GM10266 (cell line): ENCODE measurements at regions not wholly inside any gene's neighbourhood (a gene's known extent, or its start where the extent isn't known, plus 50 kb on each side); places are given as distances from the start of the nearest gene placed in this dataset.

Experiments
- DNase-seq: peaks from one replicate; pipeline ENCODE4 v3.0.0; 2012; ENCODE audit errors: extremely low spot score
- CTCF ChIP-seq: IDR thresholded peaks from 2 replicates; pipeline ENCODE4 v1.5.1; 2012; ENCODE audit warnings: mild to moderate bottlenecking, low read depth; ENCODE audit not compliant: control insufficient read depth, insufficient read depth; ENCODE audit errors: missing control alignments

GRCh38 chr18:64714086-64714485 lies 565.2 kb upstream of the LINC00305 start:
- no peak for TF ChIP-seq CTCF

GRCh38 chr18:64713284-64713683 lies 564.4 kb upstream of the LINC00305 start:
- no peak for TF ChIP-seq CTCF
- DNase-seq: no peak

More at GRCh38 chr18:64714086-64714485, 565.2 kb upstream of the LINC00305 start:
- no peak for DNase-seq

GRCh38 chr18:64712035-64712434 lies 563.1 kb upstream of the LINC00305 start:
- no peak for TF ChIP-seq CTCF
- DNase-seq: no peak

- TF ChIP-seq CTCF: no peak
- no peak for DNase-seq
These were observed 561.4 kb upstream of the LINC00305 start for GRCh38 chr18:64710105-64710861.

- DNase-seq: no peak
- TF ChIP-seq CTCF: no peak
These were observed 558.2 kb upstream of the LINC00305 start for GRCh38 chr18:64707052-64707451.

- TF ChIP-seq CTCF: no peak
- DNase-seq: no peak
These were observed 550.2 kb upstream of the LINC00305 start for GRCh38 chr18:64699081-64699480.

- TF ChIP-seq CTCF: no peak
- no peak for DNase-seq
These were observed 547.1 kb upstream of the LINC00305 start for GRCh38 chr18:64695851-64696553.
